HG03045 (cell line): ENCODE measurements at regions not wholly inside any gene's neighbourhood (a gene's known extent, or its start where the extent isn't known, plus 50 kb on each side); places are given as distances from the start of the nearest gene placed in this dataset.

ENCODE experiments used
- ATAC-seq: cut with Tn5 transposase; IDR thresholded peaks from one replicate; pipeline ENCODE4 v1.9.1; 2021; ENCODE audit warnings: mild to moderate bottlenecking, moderate library complexity; ENCODE audit not compliant: unreplicated experiment

- ATAC-seq, result no peak
Measured at GRCh38 chr3:159210336-159210735, 408.5 kb downstream of the MFSD1 start.

GRCh38 chr3:159216311-159216710 lies 414.5 kb downstream of the MFSD1 start:
- ATAC-seq, result no peak

GRCh38 chr3:159219231-159219630 lies 417.4 kb downstream of the MFSD1 start:
- ATAC-seq, result no peak

GRCh38 chr3:159221335-159221734 lies 419.5 kb downstream of the MFSD1 start:
- no peak for ATAC-seq

- ATAC-seq, result no peak
Measured at GRCh38 chr3:159229116-159229680, 427.3 kb downstream of the MFSD1 start.

GRCh38 chr3:159232966-159233365 lies 431.1 kb downstream of the MFSD1 start:
- no peak for ATAC-seq

- ATAC-seq, result no peak
Measured at GRCh38 chr3:159233734-159234133, 431.9 kb downstream of the MFSD1 start.

- no peak for ATAC-seq
Measured at GRCh38 chr3:159234306-159234705, 432.5 kb downstream of the MFSD1 start.

GRCh38 chr3:159236321-159236720 lies 434.5 kb downstream of the MFSD1 start:
- no peak for ATAC-seq

GRCh38 chr3:159237226-159237625 lies 435.4 kb downstream of the MFSD1 start:
- ATAC-seq, result no peak

- no peak for ATAC-seq
Measured at GRCh38 chr3:159238646-159239045, 436.8 kb downstream of the MFSD1 start.

GRCh38 chr3:159239059-159239458 lies 437.2 kb downstream of the MFSD1 start:
- no peak for ATAC-seq

GRCh38 chr3:159244933-159245332 lies 443.1 kb downstream of the MFSD1 start:
- ATAC-seq, result no peak

GRCh38 chr3:159245871-159246270 lies 444.0 kb downstream of the MFSD1 start:
- no peak for ATAC-seq

- no peak for ATAC-seq
Measured at GRCh38 chr3:159246385-159246784, 444.5 kb downstream of the MFSD1 start.

GRCh38 chr3:159249472-159250174 lies 447.8 kb downstream of the MFSD1 start:
- ATAC-seq, result no peak

- no peak for ATAC-seq
Measured at GRCh38 chr3:159250961-159251360, 449.1 kb downstream of the MFSD1 start.

- ATAC-seq, result no peak
Measured at GRCh38 chr3:159252274-159252673, 450.4 kb downstream of the MFSD1 start.

GRCh38 chr3:159252772-159253384 lies 451.0 kb downstream of the MFSD1 start:
- ATAC-seq, result no peak

GRCh38 chr3:159253860-159254259 lies 452.0 kb downstream of the MFSD1 start:
- no peak for ATAC-seq

- no peak for ATAC-seq
Measured at GRCh38 chr3:159257954-159258353, 456.1 kb downstream of the MFSD1 start.

- ATAC-seq, result no peak
Measured at GRCh38 chr3:159258934-159259333, 457.1 kb downstream of the MFSD1 start.
